ENCODE measurements at regions not wholly inside any gene's neighbourhood (a gene's known extent, or its start where the extent isn't known, plus 50 kb on each side); places are given as distances from the start of the nearest gene placed in this dataset.

DNA sequence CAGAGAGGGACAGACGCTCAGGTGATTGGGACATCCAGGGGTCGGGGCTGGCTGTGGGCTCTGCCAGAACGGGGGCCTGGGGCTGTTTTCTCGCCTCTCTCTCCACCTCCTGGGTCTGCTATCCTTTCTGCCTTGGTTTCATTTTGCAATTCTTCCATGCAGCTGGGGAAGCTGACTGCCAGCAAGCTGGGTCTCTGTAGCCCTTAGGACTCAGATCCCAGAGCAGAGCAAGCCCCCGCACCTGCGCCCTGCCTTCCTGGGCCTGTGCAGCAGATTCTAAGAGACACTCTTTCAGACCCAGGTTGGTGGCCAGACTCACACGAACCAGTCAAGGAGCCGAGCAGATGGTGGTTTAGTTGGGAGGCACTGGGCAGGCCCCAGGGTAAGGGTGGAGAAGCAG, 59.1 kb upstream of the GRPEL1 start:
- Histone ChIP-seq H3K4me3 (ENCODE audit: low read depth, low read length) (no peak overlapping the region), H3K36me3 (ENCODE audit: control insufficient read depth, insufficient read depth, low read length) (no peaks in the 10 kb centered on the region), H3K27me3 (ENCODE audit: control insufficient read depth, insufficient read depth, low read length) (no peaks in the 10 kb centered on the region; the same call in 1 of the 2 replicates)
- no peak for DNase-seq (ENCODE audit: low read depth)
- POLR2A ChIA-PET = no interaction called here
- CTCF ChIA-PET = no interaction called here
- TF ChIP-seq CTCF (IDR thresholded peaks at IDR 0.05; ENCODE audit: insufficient read depth, low read depth, low read length) = no peak

DNA sequence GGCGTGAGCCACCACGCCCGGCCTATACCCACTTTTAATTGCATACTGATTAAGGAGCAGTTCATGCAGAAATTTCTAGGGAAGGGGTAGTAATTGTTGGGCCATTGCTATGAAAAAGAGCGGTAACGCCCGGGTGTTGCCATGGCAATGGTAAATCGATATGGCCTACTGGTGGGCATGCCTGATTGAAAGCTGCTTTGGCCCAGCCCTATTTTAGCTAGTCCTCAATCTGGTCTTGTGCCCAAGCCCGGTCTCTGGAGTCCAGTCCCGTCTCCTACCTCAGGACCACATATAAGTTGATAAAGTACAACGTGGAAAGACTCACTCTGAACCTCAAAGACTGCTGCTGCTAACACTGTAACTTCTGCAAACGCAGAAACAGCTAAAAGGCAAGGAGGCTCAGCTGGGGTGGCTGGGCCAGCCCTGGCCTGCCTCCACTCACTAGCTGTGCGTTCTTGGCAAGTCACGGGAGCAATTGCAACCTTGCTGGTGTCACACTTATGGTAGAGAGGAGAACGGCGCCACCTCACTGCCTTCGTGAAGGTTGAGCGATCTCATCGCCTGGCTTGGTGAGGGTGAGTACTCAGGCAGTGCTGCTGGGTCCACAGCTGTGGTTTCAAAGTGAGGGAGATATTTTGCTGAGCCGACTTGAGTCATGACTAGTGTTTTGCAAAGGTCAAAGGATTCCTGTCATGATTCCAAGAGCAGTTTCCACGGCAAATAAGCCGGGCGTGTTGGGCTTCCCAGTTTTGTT, 57.0 kb upstream of the GRPEL1 start:
- no peak for TF ChIP-seq CTCF (IDR thresholded peaks at IDR 0.05; ENCODE audit: insufficient read depth, low read depth, low read length)
- Histone ChIP-seq H3K36me3 (ENCODE audit: control insufficient read depth, insufficient read depth, low read length) (no peaks in the 10 kb centered on the region), H3K4me3 (ENCODE audit: low read depth, low read length) (no peak overlapping the region), H3K27me3 (ENCODE audit: control insufficient read depth, insufficient read depth, low read length) (no peaks in the 10 kb centered on the region; the same call in none of the 2 replicates)
- ChIA-PET CTCF (interaction anchor here (0.8 to 1.1 kb wide), 3 partner anchors 12 to 595 kb away, joined by 3 read pairs; no protein-coding TSS in a partner anchor), POLR2A (no interaction called here)
- DNase-seq (ENCODE audit: low read depth) = no peak

GRCh38 chr4:7121866-7122653, 54.2 kb upstream of the GRPEL1 start:
- TF ChIP-seq CTCF (IDR thresholded peaks at IDR 0.05; ENCODE audit: insufficient read depth, low read depth, low read length) = no peak
- DNase-seq (ENCODE audit: low read depth) = no peak
- ChIA-PET CTCF (no interaction called here), POLR2A (no interaction called here)
- H3K4me3 ChIP-seq (ENCODE audit: low read depth, low read length) = no peak overlapping the region
- no peaks in the 10 kb centered on the region; the same call in none of the 2 replicates for H3K27me3 ChIP-seq (ENCODE audit: control insufficient read depth, insufficient read depth, low read length)
- H3K36me3 ChIP-seq (ENCODE audit: control insufficient read depth, insufficient read depth, low read length) = no peaks in the 10 kb centered on the region

DNA sequence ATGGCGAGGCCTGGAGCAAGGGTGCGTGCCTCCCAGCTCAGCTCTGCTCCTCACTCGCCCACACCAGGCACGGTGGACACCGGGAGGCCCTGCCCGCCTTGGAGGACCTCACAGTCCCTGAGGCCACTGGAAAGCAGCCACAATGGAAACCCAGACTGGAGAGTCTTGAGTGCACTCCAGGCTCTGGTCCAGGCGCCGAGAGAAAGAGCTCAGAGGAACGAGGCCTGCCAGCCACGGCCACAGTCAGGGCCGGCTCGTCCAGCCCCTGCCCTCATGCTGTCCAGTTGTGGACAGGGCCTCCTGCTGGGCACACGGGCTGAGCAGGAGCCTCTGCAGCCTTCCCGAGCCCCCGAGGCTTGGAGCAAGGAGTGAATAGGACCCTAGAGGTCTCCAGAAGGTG, 53.3 kb upstream of the GRPEL1 start:
- DNase-seq (ENCODE audit: low read depth) = no peak
- no peak overlapping the region for H3K4me3 ChIP-seq (ENCODE audit: low read depth, low read length)
- H3K27me3 ChIP-seq (ENCODE audit: control insufficient read depth, insufficient read depth, low read length) = no peaks in the 10 kb centered on the region; the same call in none of the 2 replicates
- CTCF ChIA-PET = no interaction called here
- no peak for TF ChIP-seq CTCF (IDR thresholded peaks at IDR 0.05; ENCODE audit: insufficient read depth, low read depth, low read length)
- no peaks in the 10 kb centered on the region for H3K36me3 ChIP-seq (ENCODE audit: control insufficient read depth, insufficient read depth, low read length)
- POLR2A ChIA-PET = no interaction called here

- H3K27me3 ChIP-seq (ENCODE audit: control insufficient read depth, insufficient read depth, low read length) = no peaks in the 10 kb centered on the region; the same call in none of the 2 replicates
- H3K36me3 ChIP-seq (ENCODE audit: control insufficient read depth, insufficient read depth, low read length) = no peaks in the 10 kb centered on the region
- DNase-seq (ENCODE audit: low read depth) = no peak
- TF ChIP-seq CTCF (IDR thresholded peaks at IDR 0.05; ENCODE audit: insufficient read depth, low read depth, low read length) = no peak
- no peak overlapping the region for H3K4me3 ChIP-seq (ENCODE audit: low read depth, low read length)
- ChIA-PET POLR2A (no interaction called here), CTCF (no interaction called here)
Observed at GRCh38 chr4:7120341-7120740, 52.5 kb upstream of the GRPEL1 start.

All from BJ (cell line).